B cell (primary cell): ENCODE measurements at regions not wholly inside any gene's neighbourhood (a gene's known extent, or its start where the extent isn't known, plus 50 kb on each side); places are given as distances from the start of the nearest gene placed in this dataset.

ENCODE experiments used
- ATAC-seq: fragments of 200-7000 bp; cut with Tn5 transposase; one replicate; pipeline ENCODE4 v1.10.0; 2021; ENCODE audit warnings: low read depth, mild to moderate bottlenecking, moderate number of reproducible peaks, moderate library complexity
- CTCF ChIA-PET: fragments of 350-600 bp; sonication (Branson Sonifier 250); formaldehyde crosslinking; loops from one replicate; lab custom pipeline; 2021; ENCODE audit warnings: antibody characterized with exemption, inconsistent platforms; lab: Charles Lee
- POLR2A ChIA-PET: fragments of 350-600 bp; sonication (Branson Sonifier 250); formaldehyde crosslinking; loops from one replicate; lab custom pipeline; 2021; ENCODE audit warnings: antibody characterized with exemption; lab: Charles Lee
- DNase-seq: peaks from one replicate; pipeline ENCODE4 v3.0.0; 2013
- H2AFZ ChIP-seq: 2 replicates; pipeline ENCODE4 v1.6.1; 2012; ENCODE audit warnings: mild to moderate bottlenecking, low read depth, low read length; ENCODE audit not compliant: insufficient read depth, poor library complexity, severe bottlenecking
- H3K27ac ChIP-seq, 2 donors: 1 replicate in 1 of 2; 2 replicates in 1 of 2; pipeline ENCODE4 v1.5.1; 2012 to 2013; ENCODE audit warnings: low read length in 2 of 2, mild to moderate bottlenecking in 2 of 2, moderate library complexity in 1 of 2
- H3K27me3 ChIP-seq, 4 experiments: fragments of 200-600 bp in 1 of 4; sonication (generic) in 1 of 4; replicated peaks in 1 of 4; 1 replicate in 2 of 4; 2 replicates in 2 of 4; pipeline versions ENCODE4 v1.6.1 to v1.7.0; 2013 to 2016; ENCODE audit warnings: low read length in 3 of 4, mild to moderate bottlenecking in 2 of 4, mixed read lengths in 1 of 4, moderate library complexity in 1 of 4; ENCODE audit not compliant: insufficient read depth in 4 of 4, control insufficient read depth in 3 of 4; ENCODE audit errors: control extremely low read depth in 1 of 4
- H3K36me3 ChIP-seq, 2 experiments: replicated peaks in 1 of 2; 1 replicate in 1 of 2; 2 replicates in 1 of 2; pipeline versions ENCODE4 v1.6.1 to v1.7.1; 2013; ENCODE audit warnings: low read length in 1 of 2; ENCODE audit not compliant: insufficient read depth in 2 of 2, control insufficient read depth in 1 of 2; ENCODE audit errors: control extremely low read depth in 1 of 2, extremely low read depth in 1 of 2
- H3K4me1 ChIP-seq, 2 donors: fragments of 200-600 bp in 1 of 2; sonication (generic) in 1 of 2; 1 replicate in 1 of 2; 2 replicates in 1 of 2; pipeline versions ENCODE4 v1.5.1 to v1.6.1; 2013 to 2017; ENCODE audit warnings: low read length in 2 of 2; ENCODE audit not compliant: control insufficient read depth in 2 of 2, insufficient read depth in 2 of 2
- H3K4me2 ChIP-seq: replicated peaks from 2 replicates; pipeline ENCODE3; 2012; ENCODE audit warnings: mild to moderate bottlenecking, low read depth, low read length; ENCODE audit not compliant: poor library complexity, severe bottlenecking
- H3K4me3 ChIP-seq, 5 experiments: fragments of 200-600 bp in 1 of 5; sonication (generic) in 1 of 5; 1 replicate in 3 of 5; 2 replicates in 2 of 5; pipeline versions ENCODE4 v1.5.1 to v1.7.0; 2011 to 2016; ENCODE audit warnings: low read length in 4 of 5, mild to moderate bottlenecking in 4 of 5, low read depth in 2 of 5, control low read depth in 1 of 5, moderate library complexity in 1 of 5; ENCODE audit not compliant: insufficient read depth in 1 of 5; ENCODE audit errors: control extremely low read depth in 1 of 5, extremely low read depth in 1 of 5
- H3K79me2 ChIP-seq: fragments of 200-600 bp; sonication (generic); one replicate; pipeline ENCODE4 v1.6.0; 2016; ENCODE audit warnings: low read length; ENCODE audit not compliant: control insufficient read depth, insufficient read depth
- H3K9ac ChIP-seq: fragments of 200-600 bp; sonication (generic); 2 replicates; pipeline ENCODE4 v1.6.1; 2017; ENCODE audit warnings: mild to moderate bottlenecking, low read length, moderate library complexity
- H3K9me3 ChIP-seq, 3 donors: one replicate each; pipeline versions ENCODE4 v1.6.1 to v1.7.1; 2013; ENCODE audit warnings: low read length in 2 of 3; ENCODE audit not compliant: control insufficient read depth in 2 of 3, insufficient read depth in 1 of 3; ENCODE audit errors: control extremely low read depth in 1 of 3
- H4K20me1 ChIP-seq: 2 replicates; pipeline ENCODE4 v1.6.0; 2012; ENCODE audit warnings: mild to moderate bottlenecking, low read length; ENCODE audit not compliant: insufficient read depth, control insufficient read depth, poor library complexity, severe bottlenecking
- H3K27ac Mint-ChIP-seq: one replicate; pipeline ENCODE4 v1.8.0; 2021; ENCODE audit warnings: mixed read lengths
- H3K27me3 Mint-ChIP-seq: one replicate; pipeline ENCODE4 v1.8.0; 2021; ENCODE audit warnings: mixed read lengths
- H3K4me1 Mint-ChIP-seq: one replicate; pipeline ENCODE4 v1.8.0; 2021; ENCODE audit warnings: mixed read lengths
- H3K4me3 Mint-ChIP-seq: one replicate; pipeline ENCODE4 v1.8.0; 2021; ENCODE audit warnings: mixed read lengths
- H3K9me3 Mint-ChIP-seq: one replicate; pipeline ENCODE4 v1.8.0; 2022; ENCODE audit warnings: mixed read lengths; ENCODE audit not compliant: insufficient read depth
- EZH2 ChIP-seq: IDR thresholded peaks from 2 replicates; pipeline ENCODE4 v1.6.1; 2012; ENCODE audit warnings: borderline replicate concordance, low read depth, mild to moderate bottlenecking, moderate library complexity, low read length; ENCODE audit not compliant: insufficient read depth, poor library complexity, severe bottlenecking
- WGBS: methylation state at CpG from one replicate; pipeline ENCODE4 v1.1.5; 2013; ENCODE audit warnings: missing lambda C conversion rate; ENCODE audit not compliant: insufficient coverage; 5-methylcytosine and 5-hydroxymethylcytosine counted together
- intact Hi-C: fragments of 100-400 bp; cut with micrococcal nuclease; formaldehyde crosslinking; loops from one replicate; pipeline ENCODE4 v1.10.0; 2022
- TF ChIP-seq, protein P1 (sequence below): fragments of 200-600 bp; IDR thresholded peaks from one replicate; pipeline ENCODE4 v1.8.0; 2022; ENCODE audit warnings: antibody characterized with exemption, mild to moderate bottlenecking

DNA sequence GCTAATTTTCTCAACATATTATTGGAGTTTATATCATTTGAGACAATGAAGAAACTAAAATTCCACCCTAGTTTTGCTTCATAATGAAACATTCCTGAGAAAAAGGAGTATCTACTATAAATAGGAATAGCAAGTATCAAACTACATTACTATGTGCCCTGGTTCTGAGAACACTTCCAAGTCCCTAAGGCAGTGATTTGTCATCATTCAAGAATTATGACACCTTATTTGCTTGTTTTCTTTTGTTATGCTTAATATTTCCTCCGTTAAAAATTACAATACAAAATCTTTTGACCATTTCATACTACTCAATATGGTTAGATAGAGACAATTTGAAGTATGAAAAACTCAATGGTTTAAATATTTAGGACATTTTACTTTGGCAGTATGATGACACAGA lies 707.8 kb upstream of the GOLIM4 start:
- no peaks in the 10 kb centered on the region for H3K4me1 ChIP-seq
- no CpG with 5 or more reads among the region's 1 CpG for WGBS

DNA sequence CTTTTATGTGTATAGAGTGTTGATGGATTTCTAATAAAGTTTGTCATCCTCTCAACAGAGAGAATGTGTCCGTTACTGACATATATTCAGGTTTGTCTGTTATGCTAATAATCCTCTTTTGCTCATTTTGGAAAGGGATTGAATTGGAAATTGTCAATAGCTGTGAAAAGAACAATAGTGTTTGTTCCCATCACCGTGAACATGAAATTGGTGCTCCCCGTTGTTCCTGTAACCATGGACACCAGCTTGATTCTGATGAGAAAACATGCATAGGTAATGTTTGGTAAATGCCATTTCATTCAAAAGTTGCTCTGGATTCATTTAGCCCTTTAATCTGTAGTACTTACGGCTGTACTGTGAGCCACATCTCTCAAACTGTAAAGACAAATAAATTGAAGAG lies 707.0 kb upstream of the GOLIM4 start:
- no peaks in the 10 kb centered on the region for H3K4me1 Mint-ChIP-seq
- Histone ChIP-seq H3K4me2 (no peak overlapping the region), H2AFZ (no peak overlapping the region), H3K9me3 (no peaks in the 10 kb centered on the region), H3K4me1 (no peaks in the 10 kb centered on the region), H3K9ac (no peak overlapping the region), H3K27ac (no peak overlapping the region), H3K27me3 (no peaks in the 10 kb centered on the region), H4K20me1 (no peaks in the 10 kb centered on the region), H3K4me3 (no peak overlapping the region), H3K36me3 (no peaks in the 10 kb centered on the region), H3K79me2 (no peaks in the 10 kb centered on the region)
- CTCF ChIA-PET, result no interaction called here
- POLR2A ChIA-PET, result no interaction called here
- no peak overlapping the region for H3K4me3 Mint-ChIP-seq
- no peak for ATAC-seq
- DNase-seq, result no peak
- TF ChIP-seq, protein P1, sequence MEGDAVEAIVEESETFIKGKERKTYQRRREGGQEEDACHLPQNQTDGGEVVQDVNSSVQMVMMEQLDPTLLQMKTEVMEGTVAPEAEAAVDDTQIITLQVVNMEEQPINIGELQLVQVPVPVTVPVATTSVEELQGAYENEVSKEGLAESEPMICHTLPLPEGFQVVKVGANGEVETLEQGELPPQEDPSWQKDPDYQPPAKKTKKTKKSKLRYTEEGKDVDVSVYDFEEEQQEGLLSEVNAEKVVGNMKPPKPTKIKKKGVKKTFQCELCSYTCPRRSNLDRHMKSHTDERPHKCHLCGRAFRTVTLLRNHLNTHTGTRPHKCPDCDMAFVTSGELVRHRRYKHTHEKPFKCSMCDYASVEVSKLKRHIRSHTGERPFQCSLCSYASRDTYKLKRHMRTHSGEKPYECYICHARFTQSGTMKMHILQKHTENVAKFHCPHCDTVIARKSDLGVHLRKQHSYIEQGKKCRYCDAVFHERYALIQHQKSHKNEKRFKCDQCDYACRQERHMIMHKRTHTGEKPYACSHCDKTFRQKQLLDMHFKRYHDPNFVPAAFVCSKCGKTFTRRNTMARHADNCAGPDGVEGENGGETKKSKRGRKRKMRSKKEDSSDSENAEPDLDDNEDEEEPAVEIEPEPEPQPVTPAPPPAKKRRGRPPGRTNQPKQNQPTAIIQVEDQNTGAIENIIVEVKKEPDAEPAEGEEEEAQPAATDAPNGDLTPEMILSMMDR, result no peak
- no peak for TF ChIP-seq EZH2
- H3K27ac Mint-ChIP-seq, result no peak overlapping the region
- no peaks in the 10 kb centered on the region for H3K27me3 Mint-ChIP-seq
- no CpG with 5 or more reads among the region's 4 CpGs for WGBS
- intact Hi-C loops, result no loop called here
- no peaks in the 10 kb centered on the region for H3K9me3 Mint-ChIP-seq

More for the DNA sequence above, 707.8 kb upstream of the GOLIM4 start:
- Histone ChIP-seq H3K4me3 (no peak overlapping the region), H3K36me3 (no peaks in the 10 kb centered on the region), H2AFZ (no peak overlapping the region), H4K20me1 (no peaks in the 10 kb centered on the region), H3K9ac (no peak overlapping the region), H3K4me2 (no peak overlapping the region), H3K79me2 (no peaks in the 10 kb centered on the region), H3K27me3 (no peaks in the 10 kb centered on the region), H3K27ac (no peak overlapping the region), H3K9me3 (no peaks in the 10 kb centered on the region)
- Mint-ChIP-seq H3K4me3 (no peak overlapping the region), H3K4me1 (no peaks in the 10 kb centered on the region), H3K27me3 (no peaks in the 10 kb centered on the region), H3K27ac (no peak overlapping the region), H3K9me3 (no peaks in the 10 kb centered on the region)
- ChIA-PET POLR2A (no interaction called here), CTCF (no interaction called here)
- ATAC-seq, result no peak
- TF ChIP-seq, protein P1, result no peak
- no peak for TF ChIP-seq EZH2
- DNase-seq, result no peak
- intact Hi-C loops, result no loop called here
